SK-N-MC (cell line): ENCODE measurements at regions not wholly inside any gene's neighbourhood (a gene's known extent, or its start where the extent isn't known, plus 50 kb on each side); places are given as distances from the start of the nearest gene placed in this dataset.

Experiments used
- EZH2 ChIP-seq: fragments of 200-600 bp; sonication (generic); IDR thresholded peaks from one replicate; pipeline ENCODE4 v1.6.1; 2017; ENCODE audit warnings: antibody characterized with exemption
- FOXP2 ChIP-seq: optimal IDR thresholded peaks from 2 replicates; pipeline ENCODE3; 2011; ENCODE audit warnings: mild to moderate bottlenecking, moderate library complexity; ENCODE audit not compliant: insufficient read depth; ENCODE audit errors: extremely low read length, control extremely low read depth
- POLR2AphosphoS5 ChIP-seq: IDR thresholded peaks from 2 replicates; pipeline ENCODE4 v1.6.1; 2012; ENCODE audit warnings: mild to moderate bottlenecking, low read depth, low read length, borderline replicate concordance

DNA sequence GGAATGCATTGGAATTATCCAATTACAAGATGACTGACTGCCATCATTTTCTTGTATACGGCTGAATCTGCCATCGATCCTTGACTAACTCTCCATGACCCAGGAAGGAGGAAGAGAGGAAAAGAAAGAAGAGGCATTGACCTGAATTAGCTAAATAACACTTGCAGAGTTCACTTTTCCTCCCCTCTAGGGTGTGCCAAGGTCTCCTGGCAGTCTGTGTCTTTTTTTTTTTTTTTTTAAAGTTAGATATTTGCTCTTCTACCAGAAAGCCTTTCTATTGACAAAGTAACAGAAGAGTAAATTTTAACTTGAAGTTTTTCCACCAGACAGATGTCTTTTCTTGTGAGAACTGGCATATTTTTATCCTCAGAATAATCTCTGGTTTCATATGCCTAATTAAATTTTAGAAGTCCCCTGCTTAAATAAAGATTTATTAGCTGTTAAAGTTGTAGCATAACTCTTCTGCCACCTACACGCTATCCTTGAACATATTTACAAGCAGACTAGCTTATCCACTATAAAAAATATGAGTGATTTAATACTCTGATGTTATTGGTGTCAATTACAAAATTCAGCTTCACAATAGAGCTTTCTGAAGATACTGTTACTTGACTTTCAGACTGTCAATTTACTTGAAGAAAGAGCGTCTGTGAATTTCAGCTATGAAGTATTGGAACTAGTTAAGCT lies 171.7 kb upstream of the ETAA1 start:
- no peak for TF ChIP-seq POLR2AphosphoS5
- TF ChIP-seq EZH2 = no peak
- no peak for TF ChIP-seq FOXP2
